Cardiac fibroblast (primary cell): ENCODE measurements at regions not wholly inside any gene's neighbourhood (a gene's known extent, or its start where the extent isn't known, plus 50 kb on each side); places are given as distances from the start of the nearest gene placed in this dataset.
A peak's percentile ranks its signal among the peaks of the same experiment; 100 is the strongest.

Experiments
- DNase-seq, 2 donors: peaks; one replicate each; pipeline versions ENCODE4 v3.0.0 to v3.0.0-alpha.2; 2010; ENCODE audit warnings: low read depth in 2 of 2
- H3K4me3 ChIP-seq, 2 donors: replicated peaks in 1 of 2; 1 replicate in 1 of 2; 2 replicates in 1 of 2; pipeline ENCODE4 v1.5.1; 2011; ENCODE audit warnings: low read depth in 2 of 2, low read length in 2 of 2, mild to moderate bottlenecking in 2 of 2, moderate library complexity in 1 of 2
- CTCF ChIP-seq: IDR thresholded peaks from one replicate; pipeline ENCODE4 v1.5.1; 2011; ENCODE audit warnings: low read depth, mild to moderate bottlenecking, low read length, inconsistent platforms

GRCh38 chr13:107834717-107835116 lies 380.6 kb downstream of the LIG4 start:
- peak in 1 of 2 donors; percentile 4 for DNase-seq
- no peak for TF ChIP-seq CTCF
- no peak overlapping the region for H3K4me3 ChIP-seq

- H3K4me3 ChIP-seq, result no peak overlapping the region
- no peak for TF ChIP-seq CTCF
- peak in 1 of 2 donors; percentile 6 for DNase-seq
Measured at GRCh38 chr13:107834281-107834680, 381.1 kb downstream of the LIG4 start.

GRCh38 chr13:107832500-107833100 lies 382.7 kb downstream of the LIG4 start:
- TF ChIP-seq CTCF, result no peak
- H3K4me3 ChIP-seq, result no peak overlapping the region
- no peak for DNase-seq

- no peak for TF ChIP-seq CTCF
- no peak overlapping the region for H3K4me3 ChIP-seq
- no peak for DNase-seq
Measured at GRCh38 chr13:107830804-107831203, 384.5 kb downstream of the LIG4 start.

- TF ChIP-seq CTCF, result no peak
- no peak overlapping the region for H3K4me3 ChIP-seq
- peak in 1 of 2 donors; percentile 5 for DNase-seq
Measured at GRCh38 chr13:107827840-107828549, 387.3 kb downstream of the LIG4 start.

- DNase-seq, result no peak
- H3K4me3 ChIP-seq, result no peak overlapping the region
- no peak for TF ChIP-seq CTCF
Measured at GRCh38 chr13:107824635-107825034, 390.7 kb downstream of the LIG4 start.
